OCI-LY7 (cell line): ENCODE measurements at regions not wholly inside any gene's neighbourhood (a gene's known extent, or its start where the extent isn't known, plus 50 kb on each side); places are given as distances from the start of the nearest gene placed in this dataset.

Experiments
- BruUV-seq: library from RNA; stranded (reverse); fragments of 400-500 nt; replicated peaks from 2 replicates; lab custom pipeline; 2021; lab: Mats Ljungman, UMichigan
- CTCF ChIA-PET: fragments of 300-600 bp; sonication (Branson Sonifier 250); formaldehyde crosslinking; loops from one replicate; lab custom pipeline; 2022; ENCODE audit warnings: antibody characterized with exemption; ENCODE audit not compliant: unreplicated experiment; lab: Charles Lee
- POLR2A ChIA-PET: fragments of 300-600 bp; sonication (Branson Sonifier 250); formaldehyde crosslinking; loops from one replicate; lab custom pipeline; 2022; ENCODE audit warnings: antibody characterized with exemption; lab: Charles Lee
- DNase-seq: peaks from one replicate; pipeline ENCODE4 v3.0.0-alpha.2; 2015; ENCODE audit warnings: low spot score
- H2AFZ ChIP-seq: fragments of 200-600 bp; sonication (generic), shearing (Covaris generic); 2 replicates; pipeline ENCODE4 v1.6.1; 2014; ENCODE audit warnings: mild to moderate bottlenecking, antibody characterized with exemption, low read length, moderate library complexity
- H3K27ac ChIP-seq: fragments of 200-600 bp; sonication (generic); 2 replicates; pipeline ENCODE4 v1.5.1; 2014; ENCODE audit warnings: mixed run types, low read depth, mild to moderate bottlenecking, moderate library complexity, low read length, inconsistent platforms; ENCODE audit not compliant: poor library complexity, severe bottlenecking
- H3K36me3 ChIP-seq: fragments of 200-600 bp; sonication (generic); 2 replicates; pipeline ENCODE4 v1.6.1; 2014; ENCODE audit warnings: mild to moderate bottlenecking, antibody characterized with exemption, low read length, moderate library complexity, mixed read lengths; ENCODE audit not compliant: insufficient read depth
- H3K4me1 ChIP-seq: fragments of 200-600 bp; sonication (generic); 2 replicates; pipeline ENCODE4 v1.5.1; 2014; ENCODE audit warnings: mild to moderate bottlenecking, low read length; ENCODE audit not compliant: insufficient read depth, poor library complexity, severe bottlenecking
- H3K4me2 ChIP-seq: fragments of 200-600 bp; sonication (generic); 2 replicates; pipeline ENCODE4 v1.6.1; 2014; ENCODE audit warnings: mild to moderate bottlenecking, low read length
- H3K4me3 ChIP-seq: fragments of 200-600 bp; sonication (generic); 2 replicates; pipeline ENCODE4 v1.5.1; 2014; ENCODE audit warnings: mild to moderate bottlenecking, low read depth, low read length; ENCODE audit not compliant: poor library complexity, severe bottlenecking
- H3K79me2 ChIP-seq: fragments of 200-600 bp; sonication (generic); 2 replicates; pipeline ENCODE4 v1.6.1; 2016; ENCODE audit warnings: low read depth, mild to moderate bottlenecking, low read length, moderate library complexity, mixed read lengths; ENCODE audit not compliant: insufficient read depth
- H3K9me2 ChIP-seq: fragments of 200-600 bp; sonication (generic); 2 replicates; pipeline ENCODE4 v1.6.1; 2016; ENCODE audit warnings: mild to moderate bottlenecking, low read length, mixed read lengths; ENCODE audit not compliant: insufficient read depth
- H3K9me3 ChIP-seq: fragments of 200-600 bp; sonication (generic); 2 replicates; pipeline ENCODE4 v1.6.1; 2014; ENCODE audit warnings: mild to moderate bottlenecking, mixed run types, low read length, mixed read lengths
- H4K20me1 ChIP-seq: fragments of 200-600 bp; sonication (generic); 2 replicates; pipeline ENCODE4 v1.6.1; 2014; ENCODE audit warnings: mild to moderate bottlenecking, antibody characterized with exemption, low read length, moderate library complexity, mixed read lengths; ENCODE audit not compliant: insufficient read depth
- CTCF ChIP-seq: fragments of 200-600 bp; sonication (generic); conservative IDR thresholded peaks from 2 replicates; pipeline ENCODE4 v1.5.1; 2014; ENCODE audit warnings: mild to moderate bottlenecking, antibody characterized with exemption, low read length, moderate library complexity, mixed read lengths
- EZH2phosphoT487 ChIP-seq: fragments of 200-600 bp; sonication (generic); IDR thresholded peaks from 2 replicates; pipeline ENCODE4 v1.6.1; 2018; ENCODE audit warnings: low read depth, borderline replicate concordance, mild to moderate bottlenecking, mixed run types, antibody characterized with exemption, low read length, moderate library complexity, mixed read lengths
- intact Hi-C: fragments of 100-400 bp; cut with micrococcal nuclease; formaldehyde crosslinking; loops from one replicate; pipeline ENCODE4 v1.10.0; 2022; ENCODE audit not compliant: unreplicated experiment

- no peak overlapping the region for H3K4me2 ChIP-seq
- POLR2A ChIA-PET: no interaction called here
- no peaks in the 10 kb centered on the region for H3K9me3 ChIP-seq
- DNase-seq: no peak
- H4K20me1 ChIP-seq: no peaks in the 10 kb centered on the region
- H3K4me3 ChIP-seq: no peak overlapping the region
- intact Hi-C loops: no loop called here
- no TSS peak for BruUV-seq
- no peaks in the 10 kb centered on the region for H3K36me3 ChIP-seq
- CTCF ChIA-PET: no interaction called here
- H3K9me2 ChIP-seq: no peaks in the 10 kb centered on the region
- TF ChIP-seq EZH2phosphoT487 (no peak), CTCF (no peak)
- H3K27ac ChIP-seq: no peak overlapping the region
- no peaks in the 10 kb centered on the region for H3K4me1 ChIP-seq
- H3K79me2 ChIP-seq: no peaks in the 10 kb centered on the region
- no peak overlapping the region for H2AFZ ChIP-seq
Measured at GRCh38 chr2:5592916-5593315, 99.3 kb upstream of the SOX11 start.

GRCh38 chr2:5594249-5594695 lies 97.9 kb upstream of the SOX11 start:
- intact Hi-C loops: no loop called here
- ChIA-PET CTCF (no interaction called here), POLR2A (interaction anchor here (0.6 kb wide), 1 partner anchor 122 kb away, joined by 4 read pairs; no protein-coding TSS in a partner anchor)
- no peaks in the 10 kb centered on the region for H4K20me1 ChIP-seq
- DNase-seq: no peak
- BruUV-seq: no TSS peak
- no peaks in the 10 kb centered on the region for H3K4me1 ChIP-seq
- no peaks in the 10 kb centered on the region for H3K9me2 ChIP-seq
- no peaks in the 10 kb centered on the region for H3K9me3 ChIP-seq
- H3K4me3 ChIP-seq: no peak overlapping the region
- H3K79me2 ChIP-seq: no peaks in the 10 kb centered on the region
- no peak overlapping the region for H2AFZ ChIP-seq
- H3K27ac ChIP-seq: no peak overlapping the region
- no peak overlapping the region for H3K4me2 ChIP-seq
- TF ChIP-seq CTCF: no peak
- H3K36me3 ChIP-seq: no peaks in the 10 kb centered on the region

GRCh38 chr2:5596868-5597267 lies 95.3 kb upstream of the SOX11 start:
- no peak overlapping the region for H3K4me2 ChIP-seq
- no peaks in the 10 kb centered on the region for H4K20me1 ChIP-seq
- no peak overlapping the region for H3K4me3 ChIP-seq
- H3K9me2 ChIP-seq: no peaks in the 10 kb centered on the region
- no peaks in the 10 kb centered on the region for H3K9me3 ChIP-seq
- no peaks in the 10 kb centered on the region for H3K4me1 ChIP-seq
- POLR2A ChIA-PET: no interaction called here
- H3K79me2 ChIP-seq: no peaks in the 10 kb centered on the region
- TF ChIP-seq CTCF: no peak
- TF ChIP-seq EZH2phosphoT487: no peak
- intact Hi-C loops: no loop called here
- no peak for DNase-seq
- H3K27ac ChIP-seq: no peak overlapping the region
- no TSS peak for BruUV-seq
- H2AFZ ChIP-seq: no peak overlapping the region
- CTCF ChIA-PET: no interaction called here
- H3K36me3 ChIP-seq: no peaks in the 10 kb centered on the region
